CD14-positive monocyte (primary cell): ENCODE measurements at regions not wholly inside any gene's neighbourhood (a gene's known extent, or its start where the extent isn't known, plus 50 kb on each side); places are given as distances from the start of the nearest gene placed in this dataset.

Source experiments
- DNase-seq, 3 donors: peaks; one replicate each; pipeline ENCODE4 v3.0.0-alpha.2; 2011 to 2022
- H2AFZ ChIP-seq: 2 replicates; pipeline ENCODE4 v1.6.0; 2012; ENCODE audit warnings: mild to moderate bottlenecking, low read depth, low read length, inconsistent platforms; ENCODE audit not compliant: insufficient read depth, poor library complexity, severe bottlenecking
- H3K27ac ChIP-seq, 2 donors: 1 replicate in 1 of 2; 2 replicates in 1 of 2; pipeline ENCODE4 v1.5.1; 2012 to 2013; ENCODE audit warnings: low read length in 2 of 2, control low read depth in 1 of 2, inconsistent platforms in 1 of 2, low read depth in 1 of 2, mild to moderate bottlenecking in 1 of 2
- H3K27me3 ChIP-seq, 2 donors: one replicate each; pipeline versions ENCODE4 v1.6.0 to v1.6.1; 2011 to 2013; ENCODE audit warnings: low read length in 2 of 2; ENCODE audit not compliant: control insufficient read depth in 2 of 2, insufficient read depth in 2 of 2
- H3K36me3 ChIP-seq, 2 donors: replicated peaks in 1 of 2; 1 replicate in 1 of 2; 2 replicates in 1 of 2; pipeline versions ENCODE4 v1.5.1 to v1.6.1; 2012 to 2013; ENCODE audit warnings: low read length in 2 of 2, control low read depth in 1 of 2, inconsistent platforms in 1 of 2, mild to moderate bottlenecking in 1 of 2; ENCODE audit not compliant: insufficient read depth in 2 of 2, control insufficient read depth in 1 of 2
- H3K4me1 ChIP-seq, 2 donors: 1 replicate in 1 of 2; 2 replicates in 1 of 2; pipeline versions ENCODE4 v1.5.1 to v1.6.1; 2012 to 2013; ENCODE audit warnings: low read length in 2 of 2, control low read depth in 1 of 2, inconsistent platforms in 1 of 2, mild to moderate bottlenecking in 1 of 2, moderate library complexity in 1 of 2; ENCODE audit not compliant: insufficient read depth in 2 of 2, control insufficient read depth in 1 of 2
- H3K4me2 ChIP-seq: replicated peaks from 2 replicates; pipeline ENCODE3; 2012; ENCODE audit warnings: low read length, moderate library complexity, mild to moderate bottlenecking; ENCODE audit not compliant: poor library complexity, severe bottlenecking; ENCODE audit errors: extremely low read depth
- H3K4me3 ChIP-seq, 3 experiments: fragments of 200-600 bp in 1 of 3; sonication (generic) in 1 of 3; replicated peaks in 1 of 3; 1 replicate in 2 of 3; 2 replicates in 1 of 3; pipeline ENCODE4 v1.5.1; 2011 to 2013; ENCODE audit warnings: low read length in 3 of 3, mild to moderate bottlenecking in 3 of 3, control low read depth in 2 of 3, low read depth in 2 of 3, inconsistent platforms in 1 of 3, moderate library complexity in 1 of 3
- H3K79me2 ChIP-seq: 2 replicates; pipeline ENCODE4 v1.6.0; 2012; ENCODE audit warnings: mild to moderate bottlenecking, control low read depth, inconsistent platforms, low read length, moderate library complexity; ENCODE audit not compliant: insufficient read depth
- H3K9ac ChIP-seq: 2 replicates; pipeline ENCODE4 v1.6.0; 2017; ENCODE audit warnings: low read length, mild to moderate bottlenecking; ENCODE audit not compliant: insufficient read depth, poor library complexity, severe bottlenecking
- H3K9me3 ChIP-seq, 2 donors: replicated peaks in 1 of 2; 1 replicate in 1 of 2; 2 replicates in 1 of 2; pipeline versions ENCODE4 v1.5.1 to v1.6.1; 2012 to 2013; ENCODE audit warnings: low read length in 2 of 2, control low read depth in 1 of 2; ENCODE audit not compliant: control insufficient read depth in 1 of 2, insufficient read depth in 1 of 2
- H4K20me1 ChIP-seq: 2 replicates; pipeline ENCODE4 v1.6.0; 2012; ENCODE audit warnings: mild to moderate bottlenecking, low read length, control low read depth, moderate library complexity; ENCODE audit not compliant: insufficient read depth
- H3K27ac Mint-ChIP-seq, 7 donors: one replicate each; pipeline ENCODE4 v1.8.0; 2020; ENCODE audit warnings: mild to moderate bottlenecking in 7 of 7, mixed read lengths in 7 of 7, moderate library complexity in 6 of 7, inconsistent platforms in 2 of 7
- H3K27me3 Mint-ChIP-seq, 3 donors: one replicate each; pipeline ENCODE4 v1.8.0; 2021 to 2022; ENCODE audit warnings: low read depth in 3 of 3, mild to moderate bottlenecking in 3 of 3, mixed read lengths in 3 of 3, moderate library complexity in 3 of 3, inconsistent platforms in 1 of 3
- H3K36me3 Mint-ChIP-seq, 2 donors: one replicate each; pipeline ENCODE4 v1.8.0; 2020; ENCODE audit warnings: mixed read lengths in 2 of 2, inconsistent platforms in 1 of 2, mild to moderate bottlenecking in 1 of 2
- H3K4me1 Mint-ChIP-seq: one replicate; pipeline ENCODE4 v1.8.0; 2020; ENCODE audit warnings: mild to moderate bottlenecking, mixed read lengths
- H3K4me3 Mint-ChIP-seq, 2 donors: one replicate each; pipeline ENCODE4 v1.8.0; 2020; ENCODE audit warnings: mild to moderate bottlenecking in 2 of 2, mixed read lengths in 2 of 2, moderate library complexity in 1 of 2
- H3K9me3 Mint-ChIP-seq, 7 donors: one replicate each; pipeline ENCODE4 v1.8.0; 2020 to 2022; ENCODE audit warnings: mixed read lengths in 7 of 7, mild to moderate bottlenecking in 6 of 7, moderate library complexity in 6 of 7, inconsistent platforms in 2 of 7
- CTCF ChIP-seq: fragments of 200-600 bp; IDR thresholded peaks from one replicate; pipeline ENCODE4 v1.8.0; 2022; ENCODE audit warnings: antibody characterized with exemption, mild to moderate bottlenecking
- WGBS: methylation state at CpG from one replicate; pipeline ENCODE4 v1.1.5; 2013; ENCODE audit warnings: missing lambda C conversion rate; ENCODE audit not compliant: insufficient coverage; 5-methylcytosine and 5-hydroxymethylcytosine counted together
- intact Hi-C, 2 donors: fragments of 100-400 bp; cut with micrococcal nuclease; formaldehyde crosslinking; loops; one replicate each; pipeline versions ENCODE4 v1.15.0 to v1.15.1; 2023

- Histone ChIP-seq H4K20me1 (no peaks in the 10 kb centered on the region), H3K36me3 (no peaks in the 10 kb centered on the region), H3K9ac (no peak overlapping the region), H3K4me3 (no peak overlapping the region), H3K79me2 (no peaks in the 10 kb centered on the region), H3K4me2 (no peak overlapping the region), H3K27me3 (no peaks in the 10 kb centered on the region), H3K27ac (no peak overlapping the region), H2AFZ (no peak overlapping the region), H3K4me1 (no peaks in the 10 kb centered on the region), H3K9me3 (no peaks in the 10 kb centered on the region)
- no peaks in the 10 kb centered on the region for H3K4me1 Mint-ChIP-seq
- TF ChIP-seq CTCF = no peak
- H3K9me3 Mint-ChIP-seq = peaks cover 0 to 6% (median 2%) of the 10 kb centered on the region in 7 donors
- no peak overlapping the region for H3K27ac Mint-ChIP-seq
- WGBS = no CpG with 5 or more reads among the region's 4 CpGs
- DNase-seq = no peak
- no peak overlapping the region for H3K4me3 Mint-ChIP-seq
- H3K36me3 Mint-ChIP-seq = no peaks in the 10 kb centered on the region
- no peaks in the 10 kb centered on the region for H3K27me3 Mint-ChIP-seq
- intact Hi-C loops = no loop called here
Observed at GRCh38 chr18:30639361-30639760, 403.2 kb downstream of the DSC3 start.

DNA sequence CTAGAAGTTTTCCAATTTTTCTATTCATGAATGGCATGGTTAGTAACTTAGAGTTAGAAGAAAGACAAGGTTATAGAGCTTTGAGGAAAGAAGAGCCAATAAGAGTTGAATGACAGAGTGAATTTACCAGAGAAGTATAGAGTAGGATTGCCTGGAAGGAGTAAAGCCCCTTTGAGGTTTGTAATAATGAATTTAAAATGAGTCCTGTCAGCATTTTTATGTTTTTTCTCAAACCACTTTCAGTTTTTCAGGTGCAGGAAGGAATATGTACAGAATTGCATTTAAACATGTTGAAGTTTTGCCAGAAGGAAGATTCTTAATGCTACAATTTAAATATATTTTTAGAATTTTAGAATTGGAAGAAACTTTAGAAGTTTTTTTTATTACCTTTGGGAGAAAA, 408.3 kb downstream of the DSC3 start:
- peaks cover 3 to 16% (median 10%) of the 10 kb centered on the region in 7 donors for H3K9me3 Mint-ChIP-seq
- H3K4me1 Mint-ChIP-seq = no peaks in the 10 kb centered on the region
- H3K36me3 Mint-ChIP-seq = no peaks in the 10 kb centered on the region

More for the DNA sequence above, 408.3 kb downstream of the DSC3 start:
- Mint-ChIP-seq H3K4me3 (no peak overlapping the region), H3K27ac (no peak overlapping the region), H3K27me3 (no peaks in the 10 kb centered on the region)
- no peak overlapping the region for H3K9ac ChIP-seq
- H3K27ac ChIP-seq = no peak overlapping the region
- H3K4me3 ChIP-seq = no peak overlapping the region
- H3K4me2 ChIP-seq = no peak overlapping the region
- H3K9me3 ChIP-seq = peaks cover 15 to 24% of the 10 kb centered on the region in 2 donors
- intact Hi-C loops = no loop called here
- H3K36me3 ChIP-seq = no peaks in the 10 kb centered on the region
- H3K79me2 ChIP-seq = no peaks in the 10 kb centered on the region
- no peaks in the 10 kb centered on the region for H4K20me1 ChIP-seq
- no peak overlapping the region for H2AFZ ChIP-seq
- DNase-seq = no peak
- H3K27me3 ChIP-seq = no peaks in the 10 kb centered on the region
- no peak for TF ChIP-seq CTCF
- H3K4me1 ChIP-seq = no peaks in the 10 kb centered on the region
